HepG2 (cell line): ENCODE measurements at regions not wholly inside any gene's neighbourhood (a gene's known extent, or its start where the extent isn't known, plus 50 kb on each side); places are given as distances from the start of the nearest gene placed in this dataset.

Experiments
- ATAC-seq: fragments of 200-7000 bp; cut with Tn5 transposase; 3 replicates; pipeline ENCODE4 v1.9.1; 2020; ENCODE audit warnings: mild to moderate bottlenecking, moderate library complexity
- BruUV-seq: library from RNA; stranded (reverse); fragments of 400-500 nt; replicated peaks from 2 replicates; lab custom pipeline; 2021; lab: Mats Ljungman, UMichigan
- CTCF ChIA-PET: fragments of 300-600 bp; formaldehyde crosslinking; extraction: SDS; loops from one replicate; lab custom pipeline; 2021; ENCODE audit warnings: low total read pairs, inconsistent platforms, low intra/inter-chr PET ratio; lab: Yijun Ruan, JAX
- POLR2A ChIA-PET: fragments of 350-600 bp; sonication (Branson Sonifier 250); formaldehyde crosslinking; loops from one replicate; lab custom pipeline; 2020; ENCODE audit warnings: antibody characterized with exemption, inconsistent platforms; lab: Yijun Ruan, JAX
- DNase-seq: peaks from one replicate; pipeline ENCODE4 v3.0.0-alpha.2; 2015; ENCODE audit warnings: low spot score
- FAIRE-seq: peaks from 3 replicates; lab custom pipeline; 2011; peaks lifted over from hg19 to GRCh38; lab: Jason Lieb, UNC
- H2AFZ ChIP-seq: one replicate; pipeline ENCODE4 v1.6.1; 2011; ENCODE audit warnings: low read length, inconsistent platforms
- H3K27ac ChIP-seq: fragments of 300-600 bp; 3 replicates; pipeline ENCODE4 v1.8.0; 2011; ENCODE audit warnings: mixed run types, mild to moderate bottlenecking, mixed read lengths, low read length, inconsistent platforms; ENCODE audit not compliant: insufficient read depth; ENCODE audit errors: extremely low read length
- H3K27me3 ChIP-seq, 2 experiments: fragments of 200-600 bp in 1 of 2; 2 replicates in 1 of 2; 3 replicates in 1 of 2; pipeline versions ENCODE4 v1.6.0 to v1.8.0; 2011; ENCODE audit warnings: low read length in 2 of 2, mild to moderate bottlenecking in 2 of 2, moderate library complexity in 2 of 2, inconsistent platforms in 1 of 2; ENCODE audit not compliant: insufficient read depth in 2 of 2, control insufficient read depth in 1 of 2
- H3K36me3 ChIP-seq, 2 experiments: fragments of 200-600 bp in 1 of 2; replicated peaks in 1 of 2; 2 replicates in 1 of 2; 3 replicates in 1 of 2; pipeline versions ENCODE4 v1.5.1 to v1.8.0; 2011; ENCODE audit warnings: low read length in 2 of 2, inconsistent platforms in 1 of 2; ENCODE audit not compliant: insufficient read depth in 2 of 2, control insufficient read depth in 1 of 2
- H3K4me1 ChIP-seq: 2 replicates; pipeline ENCODE4 v1.5.1; 2012; ENCODE audit warnings: low read length, inconsistent platforms; ENCODE audit not compliant: insufficient read depth
- H3K4me2 ChIP-seq: 2 replicates; pipeline ENCODE4 v1.6.0; 2011; ENCODE audit warnings: low read depth, low read length, inconsistent platforms
- H3K4me3 ChIP-seq, 3 experiments: fragments of 200-600 bp in 1 of 3; sonication (generic), shearing (Covaris generic) in 1 of 3; replicated peaks in 1 of 3; 2 replicates each; pipeline ENCODE4 v1.5.1; 2011 to 2016; ENCODE audit warnings: low read length in 3 of 3, inconsistent platforms in 2 of 3, low read depth in 2 of 3, mild to moderate bottlenecking in 2 of 3, control low read depth in 1 of 3, mixed read lengths in 1 of 3; ENCODE audit not compliant: insufficient read depth in 1 of 3
- H3K79me2 ChIP-seq: one replicate; pipeline ENCODE4 v1.6.1; 2011; ENCODE audit warnings: low read length, inconsistent platforms; ENCODE audit not compliant: insufficient read depth
- H3K9ac ChIP-seq: 2 replicates; pipeline ENCODE4 v1.6.0; 2011; ENCODE audit warnings: mild to moderate bottlenecking, low read depth, low read length, inconsistent platforms; ENCODE audit not compliant: insufficient read depth
- H3K9me3 ChIP-seq: 2 replicates; pipeline ENCODE4 v1.5.1; 2012; ENCODE audit warnings: mild to moderate bottlenecking, low read length
- H4K20me1 ChIP-seq: 2 replicates; pipeline ENCODE4 v1.6.0; 2011; ENCODE audit warnings: inconsistent platforms, mild to moderate bottlenecking, low read length, moderate library complexity; ENCODE audit not compliant: insufficient read depth
- CENPT ChIP-seq: sonication (generic); formaldehyde crosslinking; IDR thresholded peaks from 2 replicates; pipeline ENCODE4 v1.8.0; 2022; ENCODE audit warnings: low read depth, mild to moderate bottlenecking, moderate library complexity, missing genetic modification reagents
- EEA1 ChIP-seq: sonication (generic); formaldehyde crosslinking; IDR thresholded peaks from 2 replicates; pipeline ENCODE4 v1.5.1; 2020; ENCODE audit warnings: mild to moderate bottlenecking, missing genetic modification reagents, borderline replicate concordance
- FOXO1 ChIP-seq: sonication (generic); formaldehyde crosslinking; IDR thresholded peaks from 2 replicates; pipeline ENCODE4 v1.4.0; 2020; ENCODE audit warnings: missing genetic modification reagents
- HES4 ChIP-seq: sonication (generic); formaldehyde crosslinking; IDR thresholded peaks from 2 replicates; pipeline ENCODE4 v1.9.0; 2021; ENCODE audit warnings: mild to moderate bottlenecking, missing genetic modification reagents, borderline replicate concordance
- JUN ChIP-seq: sonication (generic); formaldehyde crosslinking; IDR thresholded peaks from 2 replicates; pipeline ENCODE4 v1.4.0; 2020; ENCODE audit warnings: mild to moderate bottlenecking, missing genetic modification reagents
- KLF11 ChIP-seq: IDR thresholded peaks from 2 replicates; pipeline ENCODE4 v1.6.1; 2016; ENCODE audit warnings: missing compliant biosample characterization
- MIXL1 ChIP-seq: IDR thresholded peaks from 2 replicates; pipeline ENCODE4 v1.6.1; 2016
- SNAI1 ChIP-seq: sonication (generic); formaldehyde crosslinking; IDR thresholded peaks from 2 replicates; pipeline ENCODE4 v1.5.0; 2020; ENCODE audit warnings: mild to moderate bottlenecking, missing genetic modification reagents, borderline replicate concordance
- SP5 ChIP-seq: IDR thresholded peaks from 2 replicates; pipeline ENCODE4 v1.6.1; 2016; ENCODE audit warnings: low read depth, borderline replicate concordance
- ZNF350 ChIP-seq: sonication (generic); formaldehyde crosslinking; IDR thresholded peaks from 2 replicates; pipeline ENCODE4 v1.4.0; 2020; ENCODE audit warnings: mild to moderate bottlenecking, low read depth, missing genetic modification reagents, borderline replicate concordance
- ZNF543 ChIP-seq: sonication (generic); formaldehyde crosslinking; IDR thresholded peaks from 2 replicates; pipeline ENCODE4 v1.4.0; 2020; ENCODE audit warnings: mild to moderate bottlenecking, missing genetic modification reagents
- ZNF652 ChIP-seq: IDR thresholded peaks from 2 replicates; pipeline ENCODE4 v1.6.1; 2016; ENCODE audit warnings: low read depth, borderline replicate concordance
- ZNF878 ChIP-seq: sonication (generic); formaldehyde crosslinking; IDR thresholded peaks from 2 replicates; pipeline ENCODE4 v1.8.1; 2023; ENCODE audit warnings: mild to moderate bottlenecking, missing genetic modification reagents, moderate library complexity
- ZSCAN20 ChIP-seq: sonication (generic); formaldehyde crosslinking; IDR thresholded peaks from 2 replicates; pipeline ENCODE4 v1.4.0; 2020; ENCODE audit warnings: missing genetic modification reagents, mild to moderate bottlenecking, borderline replicate concordance
- WGBS: methylation state at CpG from one replicate; pipeline ENCODE4 v1.1.6; 2017; ENCODE audit warnings: low lambda C conversion rate; 5-methylcytosine and 5-hydroxymethylcytosine counted together
- in situ Hi-C: cut with HindIII; loops from 2 replicates; pipeline ENCODE4 v1.10.0; 2017; ENCODE audit warnings: low pct_unique_long_range_greater_than_20kb; ENCODE audit not compliant: extremely low pct_ligation_motif_present
- intact Hi-C: fragments of 100-400 bp; cut with micrococcal nuclease; formaldehyde crosslinking; loops from one replicate; pipeline ENCODE4 v1.10.0; 2022; ENCODE audit not compliant: unreplicated experiment
- TF ChIP-seq, protein P1 (sequence below): sonication (generic); formaldehyde crosslinking; IDR thresholded peaks from 2 replicates; pipeline ENCODE4 v1.5.0; 2020; ENCODE audit warnings: mild to moderate bottlenecking, missing genetic modification reagents
- TF ChIP-seq, protein P2 (sequence below): sonication (generic); formaldehyde crosslinking; IDR thresholded peaks from 2 replicates; pipeline ENCODE4 v1.5.0; 2020; ENCODE audit warnings: missing genetic modification reagents
- TF ChIP-seq, protein P3 (sequence below): sonication (generic); formaldehyde crosslinking; IDR thresholded peaks from 2 replicates; pipeline ENCODE4 v1.5.1; 2020; ENCODE audit warnings: mild to moderate bottlenecking, missing genetic modification reagents
- TF ChIP-seq, protein P4 (sequence below): sonication (generic); formaldehyde crosslinking; IDR thresholded peaks from 2 replicates; pipeline ENCODE4 v1.5.0; 2020; ENCODE audit warnings: mild to moderate bottlenecking, low read depth, missing genetic modification reagents, borderline replicate concordance

DNA sequence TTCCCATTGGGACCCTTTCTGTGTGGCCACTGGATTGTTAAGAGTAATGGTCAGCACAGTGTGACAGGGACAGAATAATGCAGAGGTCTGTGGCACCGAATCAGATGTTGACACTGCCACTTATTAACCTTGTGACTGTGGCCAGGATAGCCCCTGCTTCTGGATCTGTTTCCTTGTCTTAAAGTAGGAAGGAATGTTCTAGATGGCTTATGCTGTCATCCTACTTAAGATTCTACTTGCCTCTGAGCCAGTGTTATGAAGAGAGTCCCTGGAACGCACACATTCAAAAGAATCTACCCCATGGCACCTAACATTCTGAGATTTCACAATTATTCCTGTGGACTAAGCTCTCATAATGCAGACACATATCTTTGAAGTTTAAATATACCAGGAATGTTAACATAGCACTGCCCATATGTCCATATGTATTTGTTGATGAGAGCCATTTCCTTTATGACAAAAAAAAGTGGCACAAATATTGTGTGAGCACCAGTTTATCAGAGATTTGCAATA, 612.7 kb downstream of the TLR4 start (continued):
- TF ChIP-seq, protein P1, sequence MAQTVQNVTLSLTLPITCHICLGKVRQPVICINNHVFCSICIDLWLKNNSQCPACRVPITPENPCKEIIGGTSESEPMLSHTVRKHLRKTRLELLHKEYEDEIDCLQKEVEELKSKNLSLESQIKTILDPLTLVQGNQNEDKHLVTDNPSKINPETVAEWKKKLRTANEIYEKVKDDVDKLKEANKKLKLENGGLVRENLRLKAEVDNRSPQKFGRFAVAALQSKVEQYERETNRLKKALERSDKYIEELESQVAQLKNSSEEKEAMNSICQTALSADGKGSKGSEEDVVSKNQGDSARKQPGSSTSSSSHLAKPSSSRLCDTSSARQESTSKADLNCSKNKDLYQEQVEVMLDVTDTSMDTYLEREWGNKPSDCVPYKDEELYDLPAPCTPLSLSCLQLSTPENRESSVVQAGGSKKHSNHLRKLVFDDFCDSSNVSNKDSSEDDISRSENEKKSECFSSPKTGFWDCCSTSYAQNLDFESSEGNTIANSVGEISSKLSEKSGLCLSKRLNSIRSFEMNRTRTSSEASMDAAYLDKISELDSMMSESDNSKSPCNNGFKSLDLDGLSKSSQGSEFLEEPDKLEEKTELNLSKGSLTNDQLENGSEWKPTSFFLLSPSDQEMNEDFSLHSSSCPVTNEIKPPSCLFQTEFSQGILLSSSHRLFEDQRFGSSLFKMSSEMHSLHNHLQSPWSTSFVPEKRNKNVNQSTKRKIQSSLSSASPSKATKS (CRISPR knock-in tag), result no peak
- TF ChIP-seq ZSCAN20, result no peak
- TF ChIP-seq SP5 (CRISPR knock-in tag), result no peak
- no peak for TF ChIP-seq ZNF543
- TF ChIP-seq, protein P2, sequence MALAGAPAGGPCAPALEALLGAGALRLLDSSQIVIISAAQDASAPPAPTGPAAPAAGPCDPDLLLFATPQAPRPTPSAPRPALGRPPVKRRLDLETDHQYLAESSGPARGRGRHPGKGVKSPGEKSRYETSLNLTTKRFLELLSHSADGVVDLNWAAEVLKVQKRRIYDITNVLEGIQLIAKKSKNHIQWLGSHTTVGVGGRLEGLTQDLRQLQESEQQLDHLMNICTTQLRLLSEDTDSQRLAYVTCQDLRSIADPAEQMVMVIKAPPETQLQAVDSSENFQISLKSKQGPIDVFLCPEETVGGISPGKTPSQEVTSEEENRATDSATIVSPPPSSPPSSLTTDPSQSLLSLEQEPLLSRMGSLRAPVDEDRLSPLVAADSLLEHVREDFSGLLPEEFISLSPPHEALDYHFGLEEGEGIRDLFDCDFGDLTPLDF (CRISPR knock-in tag), result no peak
- TF ChIP-seq ZNF652 (CRISPR knock-in tag), result no peak
- TF ChIP-seq KLF11 (CRISPR knock-in tag), result no peak

DNA sequence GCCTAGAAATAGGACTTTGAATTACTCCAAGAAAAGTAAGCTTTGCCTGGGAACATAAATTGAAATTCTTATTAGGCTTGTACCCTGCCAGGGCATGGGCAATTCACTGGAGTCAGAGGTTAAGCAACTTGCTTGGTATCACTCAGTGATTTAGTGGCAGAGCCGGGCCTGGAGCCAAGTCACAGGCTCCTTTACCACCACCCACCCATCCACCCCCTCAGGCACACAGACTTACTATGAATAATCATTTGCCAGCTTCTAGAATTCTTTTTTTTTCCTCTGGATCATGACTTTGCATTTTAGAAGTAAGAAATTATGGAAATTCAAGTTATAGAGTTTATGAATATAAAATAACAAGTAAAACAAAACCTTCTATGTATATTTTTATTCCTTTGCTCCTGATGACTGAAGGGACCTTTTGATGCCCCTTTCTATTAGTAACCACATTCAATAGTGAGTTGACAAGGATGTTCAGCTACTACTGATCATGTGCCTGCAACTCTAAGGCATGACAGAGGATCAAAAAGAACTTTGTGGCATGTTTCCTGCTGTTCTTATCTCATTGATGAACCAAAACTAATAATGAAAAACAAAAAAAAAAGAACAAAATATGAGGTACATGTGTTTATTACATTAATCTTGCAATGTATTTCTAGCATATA, 614.7 kb downstream of the TLR4 start:
- no peak for FAIRE-seq
- H3K4me1 ChIP-seq, result no peaks in the 10 kb centered on the region
- in situ Hi-C loops (no loop called here), intact Hi-C loops (no loop called here)
- H3K9me3 ChIP-seq, result peaks cover 82% of the 10 kb centered on the region
- no peak overlapping the region for H3K4me3 ChIP-seq
- H3K27ac ChIP-seq, result no peak overlapping the region
- H3K9ac ChIP-seq, result no peak overlapping the region
- BruUV-seq, result no TSS peak
- H3K4me2 ChIP-seq, result no peak overlapping the region
- no peaks in the 10 kb centered on the region for H4K20me1 ChIP-seq
- 0% methylated on average over 1 of the region's 1 CpG for WGBS
- H2AFZ ChIP-seq, result no peak overlapping the region
- ATAC-seq, result no peak
- H3K79me2 ChIP-seq, result no peaks in the 10 kb centered on the region
- no peaks in the 10 kb centered on the region for H3K36me3 ChIP-seq
- H3K27me3 ChIP-seq, result no peaks in the 10 kb centered on the region
- no peak for DNase-seq
- ChIA-PET CTCF (no interaction called here), POLR2A (no interaction called here)
- no peak for TF ChIP-seq CENPT (CRISPR knock-in tag)
- TF ChIP-seq, protein P3, sequence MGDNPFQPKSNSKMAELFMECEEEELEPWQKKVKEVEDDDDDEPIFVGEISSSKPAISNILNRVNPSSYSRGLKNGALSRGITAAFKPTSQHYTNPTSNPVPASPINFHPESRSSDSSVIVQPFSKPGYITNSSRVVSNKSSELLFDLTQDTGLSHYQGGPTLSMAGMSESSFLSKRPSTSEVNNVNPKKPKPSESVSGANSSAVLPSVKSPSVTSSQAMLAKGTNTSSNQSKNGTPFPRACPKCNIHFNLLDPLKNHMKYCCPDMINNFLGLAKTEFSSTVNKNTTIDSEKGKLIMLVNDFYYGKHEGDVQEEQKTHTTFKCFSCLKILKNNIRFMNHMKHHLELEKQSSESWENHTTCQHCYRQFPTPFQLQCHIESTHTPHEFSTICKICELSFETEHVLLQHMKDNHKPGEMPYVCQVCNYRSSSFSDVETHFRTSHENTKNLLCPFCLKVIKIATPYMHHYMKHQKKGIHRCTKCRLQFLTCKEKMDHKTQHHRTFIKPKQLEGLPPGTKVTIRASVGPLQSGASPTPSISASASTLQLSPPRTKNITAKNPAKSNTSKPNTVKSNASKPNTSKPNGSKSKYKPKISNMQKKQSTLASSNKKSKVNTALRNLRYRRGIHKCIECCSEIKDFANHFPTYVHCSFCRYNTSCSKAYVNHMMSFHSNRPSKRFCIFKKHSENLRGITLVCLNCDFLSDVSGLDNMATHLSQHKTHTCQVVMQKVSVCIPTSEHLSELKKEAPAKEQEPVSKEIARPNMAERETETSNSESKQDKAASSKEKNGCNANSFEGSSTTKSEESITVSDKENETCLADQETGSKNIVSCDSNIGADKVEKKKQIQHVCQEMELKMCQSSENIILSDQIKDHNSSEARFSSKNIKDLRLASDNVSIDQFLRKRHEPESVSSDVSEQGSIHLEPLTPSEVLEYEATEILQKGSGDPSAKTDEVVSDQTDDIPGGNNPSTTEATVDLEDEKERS (CRISPR knock-in tag), result no peak
- no peak for TF ChIP-seq SNAI1 (CRISPR knock-in tag)
- TF ChIP-seq, protein P4, sequence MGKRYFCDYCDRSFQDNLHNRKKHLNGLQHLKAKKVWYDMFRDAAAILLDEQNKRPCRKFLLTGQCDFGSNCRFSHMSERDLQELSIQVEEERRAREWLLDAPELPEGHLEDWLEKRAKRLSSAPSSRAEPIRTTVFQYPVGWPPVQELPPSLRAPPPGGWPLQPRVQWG (CRISPR knock-in tag), result no peak
- no peak for TF ChIP-seq EEA1 (CRISPR knock-in tag)
- TF ChIP-seq ZNF350 (CRISPR knock-in tag), result no peak
- TF ChIP-seq FOXO1 (CRISPR knock-in tag), result no peak
- TF ChIP-seq JUN (CRISPR knock-in tag), result no peak
- no peak for TF ChIP-seq MIXL1 (CRISPR knock-in tag)
- no peak for TF ChIP-seq ZNF878
- TF ChIP-seq HES4 (CRISPR knock-in tag), result no peak
